Caco-2 (cell line): ENCODE measurements at regions not wholly inside any gene's neighbourhood (a gene's known extent, or its start where the extent isn't known, plus 50 kb on each side); places are given as distances from the start of the nearest gene placed in this dataset.

Experiments used
- BruUV-seq: library from RNA; stranded (reverse); fragments of 400-500 nt; replicated peaks from 2 replicates; lab custom pipeline; 2021; lab: Mats Ljungman, UMichigan
- CTCF ChIA-PET: fragments of 300-600 bp; sonication (Branson Sonifier 250); formaldehyde crosslinking; loops from one replicate; lab custom pipeline; 2022; ENCODE audit warnings: antibody characterized with exemption; lab: Charles Lee
- POLR2A ChIA-PET: fragments of 300-600 bp; sonication (Branson Sonifier 250); formaldehyde crosslinking; loops from one replicate; lab custom pipeline; 2022; ENCODE audit warnings: antibody characterized with exemption; lab: Charles Lee
- DNase-seq, 2 experiments: peaks; one replicate each; pipeline versions ENCODE4 v3.0.0 to v3.0.0-alpha.2; 2020 to 2022
- H3K27me3 ChIP-seq: replicated peaks from 2 replicates; pipeline ENCODE4 v1.6.0; 2011; ENCODE audit warnings: low read length; ENCODE audit not compliant: control insufficient read depth, insufficient read depth
- H3K36me3 ChIP-seq: 2 replicates; pipeline ENCODE4 v1.5.1; 2011; ENCODE audit warnings: low read length; ENCODE audit not compliant: control insufficient read depth, insufficient read depth
- H3K4me1 ChIP-seq: fragments of 250-450 bp; sonication (Bioruptor Pico); 2 replicates; pipeline ENCODE4 v1.5.1; 2020; ENCODE audit warnings: mild to moderate bottlenecking
- H3K4me3 ChIP-seq: 2 replicates; pipeline ENCODE4 v1.5.1; 2011; ENCODE audit warnings: low read depth, mild to moderate bottlenecking, control low read depth, low read length
- H3K9me3 ChIP-seq: fragments of 250-450 bp; sonication (Bioruptor Pico); 2 replicates; pipeline ENCODE4 v1.5.1; 2020; ENCODE audit warnings: mild to moderate bottlenecking, moderate library complexity
- H3K27ac Mint-ChIP-seq: one replicate; pipeline ENCODE4 v1.8.0; 2022; ENCODE audit warnings: mixed read lengths; ENCODE audit not compliant: unreplicated experiment
- H3K27me3 Mint-ChIP-seq: one replicate; pipeline ENCODE4 v1.8.0; 2022; ENCODE audit warnings: mixed read lengths; ENCODE audit not compliant: insufficient read depth, unreplicated experiment
- H3K36me3 Mint-ChIP-seq: one replicate; pipeline ENCODE4 v1.8.0; 2022; ENCODE audit warnings: mild to moderate bottlenecking, mixed read lengths; ENCODE audit not compliant: insufficient read depth, unreplicated experiment
- H3K4me1 Mint-ChIP-seq: one replicate; pipeline ENCODE4 v1.8.0; 2022; ENCODE audit warnings: low read depth, mixed read lengths; ENCODE audit not compliant: unreplicated experiment
- H3K4me3 Mint-ChIP-seq: one replicate; pipeline ENCODE4 v1.8.0; 2022; ENCODE audit warnings: mild to moderate bottlenecking, moderate library complexity, mixed read lengths; ENCODE audit not compliant: unreplicated experiment
- H3K9me3 Mint-ChIP-seq: one replicate; pipeline ENCODE4 v1.8.0; 2022; ENCODE audit warnings: mixed read lengths; ENCODE audit not compliant: unreplicated experiment
- CTCF ChIP-seq, 2 experiments: fragments of 200-600 bp in 1 of 2; IDR thresholded peaks; 1 replicate in 1 of 2; 2 replicates in 1 of 2; pipeline versions ENCODE4 v1.5.1 to v1.8.0; 2011 to 2022; ENCODE audit warnings: antibody characterized with exemption in 1 of 2, control low read depth in 1 of 2, inconsistent platforms in 1 of 2, low read depth in 1 of 2, low read length in 1 of 2, mild to moderate bottlenecking in 1 of 2, moderate library complexity in 1 of 2; ENCODE audit not compliant: insufficient read depth in 1 of 2, severe bottlenecking in 1 of 2, unreplicated experiment in 1 of 2
- intact Hi-C: fragments of 100-400 bp; cut with micrococcal nuclease; formaldehyde crosslinking; loops from one replicate; pipeline ENCODE4 v1.10.0; 2022; ENCODE audit not compliant: unreplicated experiment

- Mint-ChIP-seq H3K4me3 (no peak overlapping the region), H3K27ac (no peak overlapping the region), H3K4me1 (no peaks in the 10 kb centered on the region), H3K9me3 (no peaks in the 10 kb centered on the region), H3K27me3 (peaks cover 5% of the 10 kb centered on the region), H3K36me3 (no peaks in the 10 kb centered on the region)
- BruUV-seq: no TSS peak
- intact Hi-C loops: no loop called here
- H3K27me3 ChIP-seq: no peaks in the 10 kb centered on the region
- ChIA-PET CTCF (no interaction called here), POLR2A (no interaction called here)
- H3K4me3 ChIP-seq: no peak overlapping the region
- H3K4me1 ChIP-seq: no peaks in the 10 kb centered on the region
- no peak for DNase-seq
- H3K36me3 ChIP-seq: no peaks in the 10 kb centered on the region
- TF ChIP-seq CTCF (IDR thresholded peaks at IDR 0.05; ENCODE audit: insufficient read depth in 1 of 2, low read depth in 1 of 2, low read length in 1 of 2, severe bottlenecking in 1 of 2, unreplicated experiment in 1 of 2): no peak
- H3K9me3 ChIP-seq: no peaks in the 10 kb centered on the region
Observed at GRCh38 chr4:155512046-155512445, 135.3 kb upstream of the MAP9 start.

- no peak overlapping the region for H3K27ac Mint-ChIP-seq
- H3K27me3 Mint-ChIP-seq: peaks cover 5% of the 10 kb centered on the region
- H3K9me3 ChIP-seq: no peaks in the 10 kb centered on the region
- TF ChIP-seq CTCF (IDR thresholded peaks at IDR 0.05; ENCODE audit: insufficient read depth in 1 of 2, low read depth in 1 of 2, low read length in 1 of 2, severe bottlenecking in 1 of 2, unreplicated experiment in 1 of 2): no peak
- no peaks in the 10 kb centered on the region for H3K4me1 ChIP-seq
- BruUV-seq: no TSS peak
- ChIA-PET CTCF (no interaction called here), POLR2A (no interaction called here)
- no peak overlapping the region for H3K4me3 Mint-ChIP-seq
- no peaks in the 10 kb centered on the region for H3K4me1 Mint-ChIP-seq
- H3K4me3 ChIP-seq: no peak overlapping the region
- no peaks in the 10 kb centered on the region for H3K9me3 Mint-ChIP-seq
- H3K36me3 ChIP-seq: no peaks in the 10 kb centered on the region
- no peaks in the 10 kb centered on the region for H3K27me3 ChIP-seq
- no peak for DNase-seq
- intact Hi-C loops: no loop called here
- H3K36me3 Mint-ChIP-seq: no peaks in the 10 kb centered on the region
Observed at GRCh38 chr4:155510771-155511170, 134.0 kb upstream of the MAP9 start.

- Mint-ChIP-seq H3K27me3 (peaks cover 4% of the 10 kb centered on the region), H3K4me1 (no peaks in the 10 kb centered on the region), H3K36me3 (no peaks in the 10 kb centered on the region), H3K4me3 (no peak overlapping the region), H3K27ac (no peak overlapping the region), H3K9me3 (no peaks in the 10 kb centered on the region)
- H3K4me1 ChIP-seq: no peaks in the 10 kb centered on the region
- intact Hi-C loops: no loop called here
- no peak for DNase-seq
- H3K27me3 ChIP-seq: no peaks in the 10 kb centered on the region
- ChIA-PET CTCF (no interaction called here), POLR2A (no interaction called here)
- no peak for TF ChIP-seq CTCF (IDR thresholded peaks at IDR 0.05; ENCODE audit: insufficient read depth in 1 of 2, low read depth in 1 of 2, low read length in 1 of 2, severe bottlenecking in 1 of 2, unreplicated experiment in 1 of 2)
- H3K9me3 ChIP-seq: no peaks in the 10 kb centered on the region
- no peak overlapping the region for H3K4me3 ChIP-seq
- no peaks in the 10 kb centered on the region for H3K36me3 ChIP-seq
- BruUV-seq: no TSS peak
Observed at GRCh38 chr4:155509555-155509954, 132.8 kb upstream of the MAP9 start.
